ENCODE measurements at regions not wholly inside any gene's neighbourhood (a gene's known extent, or its start where the extent isn't known, plus 50 kb on each side); places are given as distances from the start of the nearest gene placed in this dataset.

GRCh38 chr6:14231071-14231483 lies 113.5 kb downstream of the CD83 start:
- TF ChIP-seq CTCF (IDR thresholded peaks at IDR 0.05) (no peak), EP300 (IDR thresholded peaks at IDR 0.05) (no peak), POLR2A (IDR thresholded peaks at IDR 0.05) (no peak)
